ENCODE measurements at regions not wholly inside any gene's neighbourhood (a gene's known extent, or its start where the extent isn't known, plus 50 kb on each side); places are given as distances from the start of the nearest gene placed in this dataset.
"Not testable (repeated sequence)": the region's sequence is repeated elsewhere in the genome, so short reads cannot be mapped to it uniquely, and the experiment has no call there.

DNA sequence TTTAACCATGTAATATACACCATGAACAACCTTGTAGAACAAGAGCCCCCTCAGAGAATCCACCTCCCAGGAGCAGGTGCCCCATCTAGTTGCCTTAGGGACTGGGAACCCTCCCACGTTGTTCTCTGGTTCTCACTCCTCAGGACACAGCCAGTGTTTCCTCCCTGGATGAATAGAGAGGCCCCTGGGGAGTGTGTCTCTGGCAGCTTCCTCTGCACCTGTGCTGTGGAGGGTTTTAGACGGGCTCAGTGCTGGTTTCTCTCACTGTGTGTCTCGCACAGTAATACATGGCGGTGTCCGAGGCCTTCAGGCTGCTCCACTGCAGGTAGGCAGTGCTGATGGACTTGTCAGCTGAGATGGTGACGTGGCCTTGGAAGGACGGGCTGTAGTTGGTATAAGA lies 581.3 kb downstream of the TMEM121 start:
- no peak for DNase-seq (ENCODE audit: low read depth, low spot score)

GRCh38 chr14:106109337-106109736 lies 583.0 kb downstream of the TMEM121 start:
- no peak for DNase-seq (ENCODE audit: low read depth, low spot score)

- no peak for DNase-seq (ENCODE audit: low read depth, low spot score)
Measured at GRCh38 chr14:106115401-106115800, 589.0 kb downstream of the TMEM121 start.

- not testable (repeated sequence) for DNase-seq (ENCODE audit: low read depth, low spot score)
Measured at GRCh38 chr14:106116339-106116930, 590.1 kb downstream of the TMEM121 start.

DNA sequence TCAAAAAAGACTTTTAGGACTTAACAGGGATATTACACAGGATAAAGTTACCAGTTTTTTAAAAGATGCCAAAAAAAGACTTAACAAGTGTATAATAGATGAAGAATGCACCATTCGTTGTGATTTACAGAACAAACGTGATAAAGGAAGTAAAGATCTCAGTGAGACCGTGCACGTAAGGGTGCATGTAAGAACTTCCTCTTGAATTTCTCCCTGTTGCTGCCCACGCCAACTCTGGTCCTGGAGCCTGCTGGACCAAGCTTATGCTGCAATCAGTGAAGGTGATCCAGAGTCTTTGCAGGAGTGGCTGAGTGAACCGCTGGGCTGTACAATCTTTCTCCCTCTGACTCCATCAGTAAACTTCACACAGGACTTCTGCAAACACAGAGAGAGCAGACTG lies 593.7 kb downstream of the TMEM121 start:
- no peak for DNase-seq (ENCODE audit: low read depth, low spot score)

GRCh38 chr14:106129274-106129673 lies 602.9 kb downstream of the TMEM121 start:
- DNase-seq (ENCODE audit: low read depth, low spot score) = no peak

DNA sequence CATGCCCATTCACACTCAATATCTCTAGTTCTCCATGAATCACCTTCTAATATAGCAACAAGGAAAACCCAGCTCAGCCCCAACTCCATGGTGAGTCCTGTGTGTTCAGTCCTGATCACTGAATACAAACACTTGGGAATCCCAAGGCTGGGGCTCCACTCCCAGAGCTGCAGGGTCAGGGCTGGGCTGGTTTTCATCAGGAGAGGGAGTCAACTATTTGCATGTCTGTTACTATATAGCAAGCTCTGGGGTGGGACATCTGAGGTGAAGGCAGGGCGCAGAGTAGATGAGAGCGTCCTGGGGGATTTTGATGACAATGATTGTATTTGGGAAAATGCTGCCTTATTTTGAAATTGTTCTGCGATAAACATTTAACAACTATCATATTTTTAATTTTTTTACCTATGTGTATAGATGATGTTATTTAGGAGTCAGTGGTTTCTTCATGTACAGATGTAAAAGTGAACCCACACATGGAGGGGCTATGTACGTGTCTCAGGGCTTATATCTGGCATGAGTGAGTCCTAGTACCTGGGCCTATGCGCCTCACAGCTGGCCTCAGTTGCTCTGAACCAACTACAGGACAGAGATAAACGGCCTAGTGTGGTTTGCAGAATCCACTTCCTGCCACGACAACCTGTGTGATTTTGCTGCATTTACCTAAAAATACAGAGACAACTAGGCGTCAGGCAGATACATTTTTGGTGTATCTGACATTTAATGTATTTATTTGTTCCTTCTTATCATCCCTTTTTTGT lies 603.7 kb downstream of the TMEM121 start:
- DNase-seq (ENCODE audit: low read depth, low spot score) = not testable (repeated sequence)

GRCh38 chr14:106133126-106133525 lies 606.7 kb downstream of the TMEM121 start:
- not testable (repeated sequence) for DNase-seq (ENCODE audit: low read depth, low spot score)

- DNase-seq (ENCODE audit: low read depth, low spot score) = no peak
Measured at GRCh38 chr14:106134886-106135285, 608.5 kb downstream of the TMEM121 start.

- DNase-seq (ENCODE audit: low read depth, low spot score) = no peak
Measured at GRCh38 chr14:106141242-106142220, 615.1 kb downstream of the TMEM121 start.

- not testable (repeated sequence) for DNase-seq (ENCODE audit: low read depth, low spot score)
Measured at GRCh38 chr14:106145731-106146130, 619.3 kb downstream of the TMEM121 start.

- DNase-seq (ENCODE audit: low read depth, low spot score) = not testable (repeated sequence)
Measured at GRCh38 chr14:106153362-106153955, 627.1 kb downstream of the TMEM121 start.

DNA sequence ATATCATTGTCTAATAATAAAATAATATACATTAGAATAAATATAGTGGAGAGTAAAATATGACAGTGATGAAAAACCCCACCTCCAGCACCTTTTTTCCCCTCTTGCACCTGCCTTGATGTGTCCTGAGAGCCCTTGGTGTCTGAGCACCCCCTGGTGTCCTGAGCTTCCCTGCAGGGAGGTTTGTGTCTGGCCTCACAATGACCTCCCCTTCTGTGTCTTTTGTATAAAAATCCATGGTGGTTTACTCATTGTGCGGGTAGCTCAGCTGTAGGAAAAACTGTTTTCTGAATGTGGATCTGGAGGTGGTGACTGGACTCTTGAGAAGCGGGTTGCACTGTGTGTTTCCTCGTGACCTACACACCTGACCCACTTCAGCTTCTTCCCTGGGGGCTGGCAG lies 636.9 kb downstream of the TMEM121 start:
- DNase-seq (ENCODE audit: low read depth, low spot score) = no peak

DNA sequence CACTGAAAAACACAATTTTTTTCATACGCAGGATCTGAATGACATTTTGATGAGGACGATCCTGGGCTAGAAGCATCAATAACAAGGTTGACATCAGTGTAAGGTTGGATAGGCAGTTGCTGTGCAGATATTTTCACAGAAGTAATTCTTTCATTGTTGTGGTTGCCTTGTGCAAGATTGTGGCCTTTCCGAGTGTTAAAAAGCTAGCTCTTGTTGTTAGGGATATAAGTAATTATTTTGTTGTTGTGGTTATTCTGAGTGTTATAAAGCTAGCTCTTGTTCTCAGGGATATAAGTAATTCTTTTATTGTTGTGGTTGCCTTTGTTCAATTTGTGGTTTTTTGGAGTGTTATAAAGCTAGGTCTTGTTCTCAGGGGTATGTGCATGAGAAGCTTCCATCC lies 637.4 kb downstream of the TMEM121 start:
- not testable (repeated sequence) for DNase-seq (ENCODE audit: low read depth, low spot score)

- no peak for DNase-seq (ENCODE audit: low read depth, low spot score)
Measured at GRCh38 chr14:106166232-106166631, 639.8 kb downstream of the TMEM121 start.

DNA sequence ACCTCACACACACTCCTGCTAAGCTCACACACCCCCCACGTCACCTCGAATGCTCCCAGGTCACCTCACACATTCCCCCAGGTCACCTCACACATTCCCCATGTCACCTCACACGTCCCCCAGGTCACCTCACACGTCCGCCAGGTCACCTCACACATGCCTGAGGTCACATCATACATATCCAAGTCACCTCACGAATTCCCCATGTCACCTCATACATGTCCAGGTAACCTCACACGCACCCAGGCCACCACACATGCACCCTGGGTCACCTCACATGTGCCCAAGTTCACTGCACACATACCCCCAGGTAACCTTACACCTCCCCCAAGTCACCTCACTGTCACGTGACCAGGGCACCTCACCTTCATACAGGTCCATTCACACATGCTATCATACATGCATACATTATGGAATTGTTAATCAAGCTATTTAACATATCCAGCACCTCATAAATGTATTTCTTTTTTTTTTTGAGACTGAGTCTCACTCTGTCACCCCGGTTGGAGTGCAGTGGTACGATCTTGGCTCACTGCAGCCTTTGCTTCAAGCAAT lies 640.3 kb downstream of the TMEM121 start:
- DNase-seq (ENCODE audit: low read depth, low spot score) = no peak

- not testable (repeated sequence) for DNase-seq (ENCODE audit: low read depth, low spot score)
Measured at GRCh38 chr14:106170163-106170658, 643.8 kb downstream of the TMEM121 start.

DNA sequence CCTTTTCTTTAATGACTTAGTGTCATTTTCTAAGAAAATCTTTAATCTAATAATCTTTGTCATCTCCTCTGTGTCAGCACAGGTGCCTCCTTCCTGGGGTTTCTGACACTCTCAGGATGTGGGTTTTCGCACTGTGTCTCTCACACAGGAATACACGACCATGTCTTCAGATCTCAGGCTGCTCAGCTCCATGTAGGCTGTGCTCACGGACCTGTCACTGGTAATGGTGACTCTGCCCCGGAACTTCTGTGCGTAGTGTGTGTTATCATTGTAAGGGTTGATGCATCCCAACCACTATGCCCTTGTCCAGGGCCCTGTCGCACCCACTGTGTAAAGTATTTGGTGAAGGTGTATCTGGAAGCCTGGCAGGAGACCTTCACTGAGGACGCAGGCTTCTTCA lies 647.8 kb downstream of the TMEM121 start:
- DNase-seq (ENCODE audit: low read depth, low spot score) = no peak

GRCh38 chr14:106177266-106178246 lies 651.2 kb downstream of the TMEM121 start:
- DNase-seq (ENCODE audit: low read depth, low spot score) = not testable (repeated sequence)

- no peak for DNase-seq (ENCODE audit: low read depth, low spot score)
Measured at GRCh38 chr14:106179761-106180160, 653.4 kb downstream of the TMEM121 start.
